ENCODE measurements at regions not wholly inside any gene's neighbourhood (a gene's known extent, or its start where the extent isn't known, plus 50 kb on each side); places are given as distances from the start of the nearest gene placed in this dataset.

GRCh38 chrX:94493405-94493804 lies 819.4 kb downstream of the FAM133A start:
- TF ChIP-seq SP1 (CRISPR knock-in tag; conservative IDR thresholded peaks at IDR 0.05): no peak
- TF ChIP-seq CTCF (IDR thresholded peaks at IDR 0.05): no peak
- TF ChIP-seq HMGA2 (CRISPR knock-in tag; IDR thresholded peaks at IDR 0.05): no peak
- TF ChIP-seq ZNF121 (CRISPR knock-in tag; IDR thresholded peaks at IDR 0.05): no peak
- no peak for TF ChIP-seq SMAD4 (CRISPR knock-in tag; IDR thresholded peaks at IDR 0.05)
- no peak for TF ChIP-seq JUN (CRISPR knock-in tag; IDR thresholded peaks at IDR 0.05)
- no peak for TF ChIP-seq E2F4 (CRISPR knock-in tag; IDR thresholded peaks at IDR 0.05; ENCODE audit: borderline replicate concordance, low read depth)
- TF ChIP-seq, protein P1, sequence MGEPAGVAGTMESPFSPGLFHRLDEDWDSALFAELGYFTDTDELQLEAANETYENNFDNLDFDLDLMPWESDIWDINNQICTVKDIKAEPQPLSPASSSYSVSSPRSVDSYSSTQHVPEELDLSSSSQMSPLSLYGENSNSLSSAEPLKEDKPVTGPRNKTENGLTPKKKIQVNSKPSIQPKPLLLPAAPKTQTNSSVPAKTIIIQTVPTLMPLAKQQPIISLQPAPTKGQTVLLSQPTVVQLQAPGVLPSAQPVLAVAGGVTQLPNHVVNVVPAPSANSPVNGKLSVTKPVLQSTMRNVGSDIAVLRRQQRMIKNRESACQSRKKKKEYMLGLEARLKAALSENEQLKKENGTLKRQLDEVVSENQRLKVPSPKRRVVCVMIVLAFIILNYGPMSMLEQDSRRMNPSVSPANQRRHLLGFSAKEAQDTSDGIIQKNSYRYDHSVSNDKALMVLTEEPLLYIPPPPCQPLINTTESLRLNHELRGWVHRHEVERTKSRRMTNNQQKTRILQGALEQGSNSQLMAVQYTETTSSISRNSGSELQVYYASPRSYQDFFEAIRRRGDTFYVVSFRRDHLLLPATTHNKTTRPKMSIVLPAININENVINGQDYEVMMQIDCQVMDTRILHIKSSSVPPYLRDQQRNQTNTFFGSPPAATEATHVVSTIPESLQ (CRISPR knock-in tag; IDR thresholded peaks at IDR 0.05): no peak
- TF ChIP-seq GABPB1 (CRISPR knock-in tag; IDR thresholded peaks at IDR 0.05): no peak
- TF ChIP-seq SMAD3 (CRISPR knock-in tag; IDR thresholded peaks at IDR 0.05; ENCODE audit: borderline replicate concordance): no peak
- TF ChIP-seq CREM (CRISPR knock-in tag; IDR thresholded peaks at IDR 0.05): no peak
- no peak for TF ChIP-seq ZBTB21 (CRISPR knock-in tag; IDR thresholded peaks at IDR 0.05; ENCODE audit: borderline replicate concordance)

Measured in WTC11 (cell line).